Ovary (tissue), 7 donors: ENCODE measurements at regions not wholly inside any gene's neighbourhood (a gene's known extent, or its start where the extent isn't known, plus 50 kb on each side); places are given as distances from the start of the nearest gene placed in this dataset.
"Not testable (repeated sequence)": the region's sequence is repeated elsewhere in the genome, so short reads cannot be mapped to it uniquely, and the experiment has no call there.

Experiments used
- DNase-seq, 5 donors: peaks; one replicate each; pipeline ENCODE4 v3.0.0-alpha.2; 2019 to 2020
- H3K27ac ChIP-seq, 2 donors: fragments of 200-600 bp; one replicate each; pipeline versions ENCODE4 v1.5.1 to v1.8.0; 2019 to 2022
- H3K27me3 ChIP-seq: fragments of 200-600 bp; one replicate; pipeline ENCODE4 v1.8.0; 2022
- H3K36me3 ChIP-seq: fragments of 200-600 bp; sonication (generic); one replicate; pipeline ENCODE4 v1.5.1; 2019
- H3K4me1 ChIP-seq: one replicate; pipeline ENCODE4 v1.8.1; 2013; ENCODE audit warnings: mild to moderate bottlenecking, moderate library complexity; ENCODE audit not compliant: insufficient read depth
- H3K4me3 ChIP-seq: fragments of 200-600 bp; sonication (generic); one replicate; pipeline ENCODE4 v1.5.1; 2017
- H3K9me3 ChIP-seq, 2 donors: fragments of 200-600 bp in 1 of 2; sonication (generic) in 1 of 2; one replicate each; pipeline versions ENCODE4 v1.5.1 to v1.8.1; 2013 to 2019; ENCODE audit warnings: mild to moderate bottlenecking in 1 of 2, moderate library complexity in 1 of 2
- EP300 ChIP-seq: sonication (generic); formaldehyde crosslinking; IDR thresholded peaks from one replicate; pipeline ENCODE4 v1.6.1; 2017; ENCODE audit warnings: antibody characterized with exemption
- POLR2A ChIP-seq: fragments of 450-650 bp; IDR thresholded peaks from one replicate; pipeline ENCODE4 v1.6.1; 2017; ENCODE audit warnings: antibody characterized with exemption, mild to moderate bottlenecking, moderate library complexity
- WGBS, 3 donors: extraction: QIAGEN DNeasy Blood & Tissue Kit in 1 of 3; methylation state at CpG; one replicate each; pipeline versions ENCODE4 v1.1.5 to v1.1.7; 2013 to 2017; 5-methylcytosine and 5-hydroxymethylcytosine counted together
- intact Hi-C, 4 donors: fragments of 100-400 bp; cut with DNase I; formaldehyde crosslinking; loops; one replicate each; pipeline versions ENCODE4 v1.11.0 to v1.15.1; 2022 to 2023
- TF ChIP-seq, protein P1 (sequence below), 3 donors: fragments of 450-650 bp in 2 of 3; fragments of 200-600 bp in 1 of 3; IDR thresholded peaks; one replicate each; pipeline versions ENCODE4 v1.5.1 to v1.8.0; 2016 to 2022; ENCODE audit warnings: antibody characterized with exemption in 3 of 3, mild to moderate bottlenecking in 1 of 3
- donor health status: DM: no; HTN: no; CAD: no; lungs with moderate emphysema.
- donor health status: DM: no; HTN: no; CAD: no.
- donor health status: Bipolar disorder and iron deficiency.
- donor health status: DM: no; HTN: no; CAD: no.
- donor health status: DM: yes; HTN: yes; CAD: no.

GRCh38 chr3:147157631-147158030 is 248.7 kb downstream of the ZIC4 start:
- Histone ChIP-seq H3K27ac (no peak overlapping the region), H3K4me3 (no peak overlapping the region), H3K9me3 (no peaks in the 10 kb centered on the region), H3K36me3 (no peaks in the 10 kb centered on the region), H3K27me3 (no peaks in the 10 kb centered on the region), H3K4me1 (no peaks in the 10 kb centered on the region)
- intact Hi-C loops, result no loop called here
- TF ChIP-seq EP300, result no peak
- no peak for TF ChIP-seq POLR2A
- TF ChIP-seq, protein P1, sequence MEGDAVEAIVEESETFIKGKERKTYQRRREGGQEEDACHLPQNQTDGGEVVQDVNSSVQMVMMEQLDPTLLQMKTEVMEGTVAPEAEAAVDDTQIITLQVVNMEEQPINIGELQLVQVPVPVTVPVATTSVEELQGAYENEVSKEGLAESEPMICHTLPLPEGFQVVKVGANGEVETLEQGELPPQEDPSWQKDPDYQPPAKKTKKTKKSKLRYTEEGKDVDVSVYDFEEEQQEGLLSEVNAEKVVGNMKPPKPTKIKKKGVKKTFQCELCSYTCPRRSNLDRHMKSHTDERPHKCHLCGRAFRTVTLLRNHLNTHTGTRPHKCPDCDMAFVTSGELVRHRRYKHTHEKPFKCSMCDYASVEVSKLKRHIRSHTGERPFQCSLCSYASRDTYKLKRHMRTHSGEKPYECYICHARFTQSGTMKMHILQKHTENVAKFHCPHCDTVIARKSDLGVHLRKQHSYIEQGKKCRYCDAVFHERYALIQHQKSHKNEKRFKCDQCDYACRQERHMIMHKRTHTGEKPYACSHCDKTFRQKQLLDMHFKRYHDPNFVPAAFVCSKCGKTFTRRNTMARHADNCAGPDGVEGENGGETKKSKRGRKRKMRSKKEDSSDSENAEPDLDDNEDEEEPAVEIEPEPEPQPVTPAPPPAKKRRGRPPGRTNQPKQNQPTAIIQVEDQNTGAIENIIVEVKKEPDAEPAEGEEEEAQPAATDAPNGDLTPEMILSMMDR (IDR thresholded peaks at IDR 0.05), result no peak
- no peak for DNase-seq
- WGBS, 3 donors, result 45 to 56% (median 48%) methylated on average over 3 of the region's 3 CpGs

DNA sequence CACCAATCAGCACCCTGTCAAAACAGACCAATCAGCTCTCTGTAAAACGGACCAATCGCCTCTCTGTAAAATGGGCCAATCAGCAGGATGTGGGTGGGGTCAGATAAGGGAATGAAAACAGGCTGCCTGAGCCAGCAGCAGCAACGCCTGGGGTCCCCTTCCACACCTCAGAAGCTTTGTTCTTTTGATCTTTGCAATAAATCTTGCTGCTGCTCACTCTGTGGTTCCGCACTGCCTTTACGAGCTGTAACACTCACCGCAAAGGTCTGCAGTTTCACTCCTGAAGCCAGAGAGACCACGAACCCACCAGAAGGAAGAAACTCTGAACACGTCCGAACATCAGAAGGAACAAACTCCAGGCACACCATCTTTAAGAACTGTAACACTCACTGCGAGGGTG is 251.4 kb downstream of the ZIC4 start:
- H3K9me3 ChIP-seq, intact Hi-C loops, H3K27ac ChIP-seq, H3K4me1 ChIP-seq, H3K36me3 ChIP-seq, DNase-seq, H3K27me3 ChIP-seq, H3K4me3 ChIP-seq: not testable (repeated sequence)
- WGBS, 3 donors, result 68 to 76% (median 75%) methylated on average over 10 of the region's 10 CpGs

DNA sequence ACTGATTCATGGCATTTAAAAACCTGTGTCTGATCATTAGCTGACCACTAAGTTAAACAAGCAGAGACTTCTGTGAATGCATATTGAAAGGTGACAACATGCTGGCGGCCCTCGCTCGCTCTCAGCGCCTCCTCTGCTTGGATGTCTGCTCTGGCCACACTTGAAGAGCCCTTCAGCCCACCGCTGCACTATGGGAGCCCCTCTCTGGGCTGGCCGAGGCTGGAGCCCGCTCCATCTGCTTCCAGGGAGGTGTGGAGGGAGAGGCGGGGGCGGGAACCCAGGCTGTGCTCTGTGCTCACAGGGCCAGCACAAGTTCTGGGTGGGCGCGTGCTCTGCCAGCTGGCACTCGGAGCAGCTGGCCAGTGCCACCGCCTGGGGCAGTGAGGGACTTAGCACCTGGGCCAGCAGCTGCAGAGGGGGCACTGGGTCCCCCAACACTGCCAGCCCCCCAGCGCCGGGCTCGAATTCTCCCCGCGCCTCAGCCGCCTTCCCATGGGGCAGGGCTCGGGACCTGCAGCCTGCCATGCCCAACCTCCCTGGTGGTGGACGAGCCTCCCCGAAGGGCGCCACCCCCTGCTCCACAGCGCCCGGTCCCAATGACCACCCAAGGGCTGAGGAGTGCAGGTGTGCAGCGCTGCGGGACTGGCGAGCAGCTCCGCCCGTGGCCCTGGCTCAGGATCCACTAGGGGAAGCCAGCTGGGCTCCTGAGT is 252.4 kb downstream of the ZIC4 start:
- Histone ChIP-seq H3K27me3 (no peaks in the 10 kb centered on the region), H3K27ac (no peak overlapping the region), H3K36me3 (no peaks in the 10 kb centered on the region), H3K4me1 (no peaks in the 10 kb centered on the region), H3K4me3 (no peak overlapping the region), H3K9me3 (no peaks in the 10 kb centered on the region)
- no peak for DNase-seq
- intact Hi-C loops, result no loop called here
- no peak for TF ChIP-seq EP300
- no peak for TF ChIP-seq POLR2A
- TF ChIP-seq, protein P1 (IDR thresholded peaks at IDR 0.05), result no peak
- 92 to 95% (median 95%) methylated on average over 19 to 30 of the region's 30 CpGs for WGBS, 3 donors

GRCh38 chr3:147152476-147152875 is 253.9 kb downstream of the ZIC4 start:
- Histone ChIP-seq H3K9me3 (no peaks in the 10 kb centered on the region), H3K27ac (no peak overlapping the region), H3K4me1 (no peaks in the 10 kb centered on the region), H3K4me3 (no peak overlapping the region), H3K27me3 (no peaks in the 10 kb centered on the region), H3K36me3 (no peaks in the 10 kb centered on the region)
- no peak for DNase-seq
- TF ChIP-seq, protein P1 (IDR thresholded peaks at IDR 0.05), result no peak
- TF ChIP-seq EP300 (no peak), POLR2A (no peak)
- 72 to 81% (median 80%) methylated on average over 3 of the region's 3 CpGs for WGBS, 3 donors
- intact Hi-C loops, result no loop called here

DNA sequence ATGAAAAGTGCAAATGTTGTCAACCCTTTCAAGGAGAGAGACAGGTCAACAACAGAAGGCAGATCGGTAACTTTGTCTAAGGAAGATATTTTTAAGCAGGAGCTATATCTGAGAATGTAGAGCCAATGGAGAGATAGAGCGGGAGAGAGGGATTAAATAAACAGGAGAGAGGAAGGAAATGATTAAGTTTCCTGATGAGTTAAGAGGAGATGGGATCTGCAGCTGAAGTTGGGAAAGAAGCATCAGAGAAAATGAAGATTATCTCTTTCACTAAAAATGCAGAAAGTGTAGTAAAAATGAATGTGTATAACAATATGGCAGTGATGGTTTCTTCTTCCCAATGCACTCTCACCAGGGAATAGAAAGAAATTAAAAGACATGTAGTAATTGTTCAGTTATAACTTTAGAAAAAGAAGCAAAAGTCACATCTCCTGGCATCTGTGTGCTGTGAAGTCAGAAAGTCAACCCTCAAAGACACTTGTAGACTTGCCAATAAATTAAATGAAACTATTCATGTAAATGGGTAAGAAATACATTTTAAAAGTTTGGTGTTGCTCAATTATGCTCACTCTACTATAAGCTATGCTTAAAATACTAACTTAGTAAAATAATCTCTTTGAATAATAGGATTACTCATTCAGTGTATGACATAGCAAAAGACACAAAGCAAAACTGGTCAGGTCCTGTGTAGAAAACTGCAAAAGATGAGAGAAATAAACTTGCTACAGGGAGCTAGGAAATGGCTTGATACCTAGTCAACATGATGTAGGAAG is 264.6 kb downstream of the ZIC4 start:
- WGBS, 3 donors, result 55 to 67% (median 65%) methylated on average over 2 of the region's 2 CpGs

More for the DNA sequence above, 264.6 kb downstream of the ZIC4 start:
- intact Hi-C loops, result no loop called here
- no peak for DNase-seq
- H3K27me3 ChIP-seq, result no peaks in the 10 kb centered on the region
- no peak overlapping the region for H3K27ac ChIP-seq
- H3K36me3 ChIP-seq, result no peaks in the 10 kb centered on the region
- H3K4me1 ChIP-seq, result no peaks in the 10 kb centered on the region
- H3K4me3 ChIP-seq, result no peak overlapping the region
- TF ChIP-seq EP300 (no peak), POLR2A (no peak)
- TF ChIP-seq, protein P1 (IDR thresholded peaks at IDR 0.05), result no peak
- H3K9me3 ChIP-seq, result no peaks in the 10 kb centered on the region
